ENCODE measurements at regions not wholly inside any gene's neighbourhood (a gene's known extent, or its start where the extent isn't known, plus 50 kb on each side); places are given as distances from the start of the nearest gene placed in this dataset.

GRCh38 chr3:104810896-104811295 lies 555.8 kb upstream of the ALCAM start:
- intact Hi-C loops (cut with DNase I) = no loop called here
- Histone ChIP-seq H3K36me3 (ENCODE audit: control insufficient read depth in 2 of 3, insufficient read depth in 3 of 3, low read length in 3 of 3) (no peaks in the 10 kb centered on the region), H3K4me1 (ENCODE audit: control insufficient read depth in 2 of 3, insufficient read depth in 2 of 3, low read depth in 1 of 3, low read length in 3 of 3) (no peaks in the 10 kb centered on the region), H3K27ac (ENCODE audit: low read depth in 2 of 2, low read length in 2 of 2) (no peak overlapping the region), H3K27me3 (ENCODE audit: control insufficient read depth, insufficient read depth, low read length) (no peaks in the 10 kb centered on the region), H3K9me3 (ENCODE audit: control insufficient read depth in 2 of 3, insufficient read depth in 1 of 3, low read length in 3 of 3) (no peaks in the 10 kb centered on the region), H3K4me3 (ENCODE audit: low read length in 3 of 3) (no peak overlapping the region), H3K9ac (ENCODE audit: low read length in 3 of 3) (no peak overlapping the region)
- FAIRE-seq = no peak
- no peak for TF ChIP-seq CTCF (IDR thresholded peaks at IDR 0.05; ENCODE audit: borderline replicate concordance, extremely low read depth, insufficient read depth)
- DNase-seq = no peak

- H3K27me3 ChIP-seq (ENCODE audit: control insufficient read depth, insufficient read depth, low read length) = no peaks in the 10 kb centered on the region
- intact Hi-C loops (cut with DNase I) = no loop called here
- no peaks in the 10 kb centered on the region for H3K36me3 ChIP-seq (ENCODE audit: control insufficient read depth in 2 of 3, insufficient read depth in 3 of 3, low read length in 3 of 3)
- H3K27ac ChIP-seq (ENCODE audit: low read depth in 2 of 2, low read length in 2 of 2) = no peak overlapping the region
- H3K4me1 ChIP-seq (ENCODE audit: control insufficient read depth in 2 of 3, insufficient read depth in 2 of 3, low read depth in 1 of 3, low read length in 3 of 3) = no peaks in the 10 kb centered on the region
- FAIRE-seq = no peak
- H3K4me3 ChIP-seq (ENCODE audit: low read length in 3 of 3) = no peak overlapping the region
- DNase-seq = no peak
- TF ChIP-seq CTCF (IDR thresholded peaks at IDR 0.05; ENCODE audit: borderline replicate concordance, extremely low read depth, insufficient read depth) = no peak
- no peaks in the 10 kb centered on the region for H3K9me3 ChIP-seq (ENCODE audit: control insufficient read depth in 2 of 3, insufficient read depth in 1 of 3, low read length in 3 of 3)
- H3K9ac ChIP-seq (ENCODE audit: low read length in 3 of 3) = no peak overlapping the region
Observed at GRCh38 chr3:104816008-104816407, 550.7 kb upstream of the ALCAM start.

- intact Hi-C loops (cut with DNase I) = no loop called here
Observed at GRCh38 chr3:104816716-104817115, 550.0 kb upstream of the ALCAM start.

More at GRCh38 chr3:104816716-104817115, 550.0 kb upstream of the ALCAM start:
- no peak overlapping the region for H3K27ac ChIP-seq (ENCODE audit: low read depth in 2 of 2, low read length in 2 of 2)
- H3K9me3 ChIP-seq (ENCODE audit: control insufficient read depth in 2 of 3, insufficient read depth in 1 of 3, low read length in 3 of 3) = no peaks in the 10 kb centered on the region
- no peaks in the 10 kb centered on the region for H3K4me1 ChIP-seq (ENCODE audit: control insufficient read depth in 2 of 3, insufficient read depth in 2 of 3, low read depth in 1 of 3, low read length in 3 of 3)
- no peak for TF ChIP-seq CTCF (IDR thresholded peaks at IDR 0.05; ENCODE audit: borderline replicate concordance, extremely low read depth, insufficient read depth)
- DNase-seq (no peak), FAIRE-seq (no peak)
- no peak overlapping the region for H3K4me3 ChIP-seq (ENCODE audit: low read length in 3 of 3)
- H3K9ac ChIP-seq (ENCODE audit: low read length in 3 of 3) = no peak overlapping the region
- no peaks in the 10 kb centered on the region for H3K27me3 ChIP-seq (ENCODE audit: control insufficient read depth, insufficient read depth, low read length)
- no peaks in the 10 kb centered on the region for H3K36me3 ChIP-seq (ENCODE audit: control insufficient read depth in 2 of 3, insufficient read depth in 3 of 3, low read length in 3 of 3)
